GM23248 (cell line): ENCODE measurements at regions not wholly inside any gene's neighbourhood (a gene's known extent, or its start where the extent isn't known, plus 50 kb on each side); places are given as distances from the start of the nearest gene placed in this dataset.

Experiments
- EZH2 ChIP-seq: fragments of 200-600 bp; sonication (generic); IDR thresholded peaks from 2 replicates; pipeline ENCODE4 v1.6.1; 2018; ENCODE audit warnings: antibody characterized with exemption, mild to moderate bottlenecking; ENCODE audit not compliant: insufficient read depth, poor library complexity, severe bottlenecking
- EZH2phosphoT487 ChIP-seq: fragments of 200-600 bp; sonication (generic); IDR thresholded peaks from 2 replicates; pipeline ENCODE4 v1.6.1; 2018; ENCODE audit warnings: antibody characterized with exemption, moderate library complexity, mild to moderate bottlenecking, low read depth; ENCODE audit not compliant: insufficient read depth

DNA sequence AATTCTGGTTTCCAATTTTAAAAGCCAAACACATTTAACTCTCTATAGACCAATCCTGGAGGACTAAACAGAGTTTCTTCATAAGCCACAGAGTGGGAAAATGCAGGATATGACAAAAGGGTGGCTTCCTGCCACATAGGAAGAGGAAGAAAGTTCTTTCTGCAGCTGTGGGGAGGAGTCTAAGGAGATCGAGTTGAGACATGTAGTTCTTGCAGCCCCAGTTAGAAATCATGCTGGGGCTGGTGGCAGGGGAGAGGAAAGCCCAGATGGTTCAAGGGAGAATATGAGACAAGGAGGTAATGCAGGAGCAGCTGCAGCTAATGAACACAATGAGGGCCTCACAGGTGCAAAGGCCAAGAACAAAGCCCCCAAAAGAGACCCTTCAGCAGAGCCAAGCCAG, 85.0 kb upstream of the ARID2 start:
- TF ChIP-seq EZH2 (no peak), EZH2phosphoT487 (no peak)
